Activated CD8-positive, alpha-beta T cell treated with anti-CD3 and anti-CD28 coated beads, Interleukin-2, amount 10 ng/mL, durations not matched to agents 7 days and 5 days (primary cell): ENCODE measurements at regions not wholly inside any gene's neighbourhood (a gene's known extent, or its start where the extent isn't known, plus 50 kb on each side); places are given as distances from the start of the nearest gene placed in this dataset.

Experiments
- ATAC-seq: fragments of 150-1000 bp; cut with Tn5 transposase; one replicate; pipeline ENCODE4 v1.10.0; 2021; ENCODE audit warnings: moderate library complexity
- CTCF ChIA-PET: fragments of 350-600 bp; sonication (Branson Sonifier 250); formaldehyde crosslinking; loops from one replicate; lab custom pipeline; 2021; ENCODE audit warnings: antibody characterized with exemption; lab: Charles Lee
- POLR2A ChIA-PET: fragments of 350-600 bp; sonication (Branson Sonifier 250); formaldehyde crosslinking; loops from one replicate; lab custom pipeline; 2021; ENCODE audit warnings: antibody characterized with exemption; lab: Charles Lee
- DNase-seq: peaks from one replicate; pipeline ENCODE4 v3.0.0-alpha.2; 2020
- H3K27ac Mint-ChIP-seq: one replicate; pipeline ENCODE4 v1.8.0; 2021; ENCODE audit warnings: mild to moderate bottlenecking, mixed read lengths
- H3K27me3 Mint-ChIP-seq: one replicate; pipeline ENCODE4 v1.8.0; 2021; ENCODE audit warnings: low read depth, mixed read lengths
- H3K36me3 Mint-ChIP-seq: one replicate; pipeline ENCODE4 v1.8.0; 2021; ENCODE audit warnings: low read depth, mixed read lengths
- H3K4me1 Mint-ChIP-seq: one replicate; pipeline ENCODE4 v1.8.0; 2021; ENCODE audit warnings: low read depth, mixed read lengths
- H3K4me3 Mint-ChIP-seq: one replicate; pipeline ENCODE4 v1.8.0; 2021; ENCODE audit warnings: mild to moderate bottlenecking, mixed read lengths
- H3K9me3 Mint-ChIP-seq: one replicate; pipeline ENCODE4 v1.8.0; 2022; ENCODE audit warnings: mixed read lengths; ENCODE audit not compliant: insufficient read depth

DNA sequence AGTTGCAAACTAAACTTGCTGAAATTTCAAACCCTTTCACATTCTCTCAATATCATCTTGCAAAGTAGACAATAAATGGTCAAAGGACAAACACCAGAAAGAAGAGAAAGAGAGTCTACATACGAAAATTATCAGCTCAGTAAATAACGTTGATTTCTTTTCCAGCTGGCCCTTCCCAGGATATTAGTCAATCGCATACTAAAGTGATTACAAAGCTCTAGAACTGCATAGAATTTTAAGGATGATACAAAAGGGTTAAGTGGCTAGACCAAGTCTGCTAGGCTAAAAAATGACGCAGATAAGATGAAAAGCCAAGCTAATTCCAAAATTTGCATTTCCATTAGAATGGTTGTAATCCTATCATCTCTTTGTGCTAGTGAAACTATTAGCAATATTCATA lies 405.7 kb downstream of the FBXO15 start:
- POLR2A ChIA-PET, result no interaction called here
- H3K4me1 Mint-ChIP-seq, result no peaks in the 10 kb centered on the region
- H3K27me3 Mint-ChIP-seq, result peaks cover 3% of the 10 kb centered on the region
- no peak for ATAC-seq
- CTCF ChIA-PET, result no interaction called here
- no peak overlapping the region for H3K27ac Mint-ChIP-seq
- no peak overlapping the region for H3K4me3 Mint-ChIP-seq
- H3K9me3 Mint-ChIP-seq, result no peaks in the 10 kb centered on the region
- no peak for DNase-seq
- H3K36me3 Mint-ChIP-seq, result no peaks in the 10 kb centered on the region

- Mint-ChIP-seq H3K36me3 (no peaks in the 10 kb centered on the region), H3K27me3 (peaks cover 3% of the 10 kb centered on the region), H3K4me3 (no peak overlapping the region), H3K9me3 (no peaks in the 10 kb centered on the region), H3K4me1 (no peaks in the 10 kb centered on the region), H3K27ac (no peak overlapping the region)
- ChIA-PET CTCF (no interaction called here), POLR2A (no interaction called here)
- ATAC-seq (no peak), DNase-seq (no peak)
Observed at GRCh38 chr18:73739098-73739497, 408.5 kb downstream of the FBXO15 start.

DNA sequence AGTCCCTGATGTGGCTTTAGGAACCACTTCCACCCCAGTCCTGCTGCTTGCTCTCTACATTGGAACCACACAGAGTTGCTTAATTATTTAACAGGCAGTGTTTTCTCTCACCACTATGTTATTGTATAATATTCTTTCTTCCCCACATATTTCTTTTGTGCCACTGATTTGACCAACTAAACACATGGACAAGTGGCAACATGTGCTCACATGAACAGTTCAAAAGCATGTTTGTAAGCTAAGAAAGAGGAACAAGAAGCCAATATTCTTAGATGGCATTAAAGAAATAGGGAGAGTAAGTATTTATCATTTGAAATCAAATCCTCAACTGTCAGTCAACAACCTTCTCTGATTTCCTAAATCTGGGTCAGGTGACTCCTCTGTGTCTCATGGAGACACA lies 409.6 kb downstream of the FBXO15 start:
- Mint-ChIP-seq H3K4me3 (no peak overlapping the region), H3K9me3 (no peaks in the 10 kb centered on the region), H3K36me3 (no peaks in the 10 kb centered on the region), H3K27me3 (no peaks in the 10 kb centered on the region), H3K27ac (no peak overlapping the region), H3K4me1 (no peaks in the 10 kb centered on the region)
- ChIA-PET POLR2A (no interaction called here), CTCF (no interaction called here)
- no peak for ATAC-seq
- no peak for DNase-seq

DNA sequence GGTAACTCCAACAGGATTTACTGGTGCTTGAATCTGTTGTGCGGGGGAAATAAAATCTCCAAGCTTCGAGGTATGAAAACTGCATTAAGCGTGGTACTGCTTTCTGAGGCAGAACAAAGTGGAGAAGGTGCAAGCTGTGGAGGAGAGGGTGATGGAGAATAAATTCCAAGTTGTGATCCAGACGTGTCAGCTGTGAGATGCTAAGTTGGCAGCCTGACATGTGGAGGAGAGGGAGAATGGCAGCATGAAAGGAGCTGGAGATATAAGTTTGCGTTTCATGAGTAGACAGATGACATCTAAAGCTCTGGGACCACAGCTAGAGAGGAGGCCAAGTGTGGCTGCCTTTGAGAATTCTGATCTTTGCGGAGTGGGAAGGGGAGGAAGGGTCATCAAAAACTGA lies 411.8 kb downstream of the FBXO15 start:
- no peaks in the 10 kb centered on the region for H3K27me3 Mint-ChIP-seq
- CTCF ChIA-PET, result interaction anchor here (1.3 kb wide), 1 partner anchor 10 kb away, joined by 4 read pairs; no protein-coding TSS in a partner anchor
- H3K9me3 Mint-ChIP-seq, result no peaks in the 10 kb centered on the region
- H3K4me3 Mint-ChIP-seq, result no peak overlapping the region
- H3K4me1 Mint-ChIP-seq, result no peaks in the 10 kb centered on the region
- ATAC-seq (no peak), DNase-seq (no peak)
- no peaks in the 10 kb centered on the region for H3K36me3 Mint-ChIP-seq
- H3K27ac Mint-ChIP-seq, result no peak overlapping the region
- POLR2A ChIA-PET, result interaction anchor here (0.6 kb wide), 1 partner anchor 186 kb away, joined by 5 read pairs; no protein-coding TSS in a partner anchor

- Mint-ChIP-seq H3K36me3 (no peaks in the 10 kb centered on the region), H3K4me1 (no peaks in the 10 kb centered on the region), H3K4me3 (no peak overlapping the region), H3K9me3 (no peaks in the 10 kb centered on the region), H3K27ac (no peak overlapping the region), H3K27me3 (no peaks in the 10 kb centered on the region)
- ATAC-seq (no peak), DNase-seq (no peak)
- CTCF ChIA-PET, result no interaction called here
- POLR2A ChIA-PET, result no interaction called here
Observed at GRCh38 chr18:73733806-73734314, 413.8 kb downstream of the FBXO15 start.

DNA sequence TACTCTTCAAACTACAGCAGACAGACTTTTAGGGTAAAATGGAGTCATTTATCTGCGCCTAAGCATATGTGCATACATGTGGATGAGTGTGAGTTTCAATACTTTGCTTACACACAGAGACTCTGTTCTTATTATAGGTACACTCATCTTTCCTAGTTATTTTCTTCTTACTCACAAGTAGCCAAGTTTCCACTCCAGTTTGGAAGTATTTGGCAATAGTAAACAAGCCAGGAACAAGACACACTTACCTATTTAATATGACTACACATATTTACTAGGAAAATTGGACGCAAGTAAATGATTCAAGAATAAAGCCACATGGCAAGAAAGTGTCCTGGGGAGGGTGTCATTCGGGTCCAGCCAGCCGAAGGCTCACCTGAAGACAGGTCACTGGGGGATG lies 414.3 kb downstream of the FBXO15 start:
- ATAC-seq (no peak), DNase-seq (no peak)
- Mint-ChIP-seq H3K4me1 (no peaks in the 10 kb centered on the region), H3K27ac (no peak overlapping the region), H3K4me3 (no peak overlapping the region), H3K36me3 (no peaks in the 10 kb centered on the region), H3K27me3 (no peaks in the 10 kb centered on the region), H3K9me3 (no peaks in the 10 kb centered on the region)
- ChIA-PET POLR2A (no interaction called here), CTCF (no interaction called here)

- ATAC-seq (no peak), DNase-seq (no peak)
- no peak overlapping the region for H3K4me3 Mint-ChIP-seq
- no peaks in the 10 kb centered on the region for H3K36me3 Mint-ChIP-seq
- no peaks in the 10 kb centered on the region for H3K27me3 Mint-ChIP-seq
- ChIA-PET CTCF (no interaction called here), POLR2A (no interaction called here)
- H3K9me3 Mint-ChIP-seq, result no peaks in the 10 kb centered on the region
- H3K27ac Mint-ChIP-seq, result no peak overlapping the region
- no peaks in the 10 kb centered on the region for H3K4me1 Mint-ChIP-seq
Observed at GRCh38 chr18:73728657-73729056, 419.0 kb downstream of the FBXO15 start.

DNA sequence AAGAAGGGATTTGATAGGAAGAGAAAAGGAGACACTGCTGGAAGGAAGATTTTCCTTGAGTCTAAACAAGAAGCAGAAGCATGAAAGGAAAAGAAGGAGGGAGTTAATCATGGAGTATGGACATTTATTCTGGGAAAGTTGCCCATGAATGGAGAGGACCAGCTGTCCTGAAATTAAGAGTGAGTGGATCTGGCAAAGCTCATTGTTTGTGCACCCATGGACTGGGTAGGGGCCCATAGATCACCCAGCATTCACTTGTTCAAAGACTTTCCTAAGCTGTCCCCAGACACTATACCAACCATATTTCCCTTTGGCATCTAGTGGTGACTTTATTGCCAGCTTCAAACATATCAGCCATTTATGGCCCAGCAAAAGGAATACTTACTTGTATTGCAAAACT lies 422.7 kb downstream of the FBXO15 start:
- H3K4me1 Mint-ChIP-seq, result no peaks in the 10 kb centered on the region
- DNase-seq, result no peak
- no peak overlapping the region for H3K27ac Mint-ChIP-seq
- ATAC-seq, result no peak
- no peak overlapping the region for H3K4me3 Mint-ChIP-seq
- no peaks in the 10 kb centered on the region for H3K9me3 Mint-ChIP-seq
- H3K36me3 Mint-ChIP-seq, result no peaks in the 10 kb centered on the region
- ChIA-PET CTCF (no interaction called here), POLR2A (no interaction called here)
- H3K27me3 Mint-ChIP-seq, result no peaks in the 10 kb centered on the region

- H3K27ac Mint-ChIP-seq, result no peak overlapping the region
- ATAC-seq (no peak), DNase-seq (no peak)
- ChIA-PET POLR2A (interaction anchor here (0.6 kb wide), 1 partner anchor 65 kb away, joined by 3 read pairs; no protein-coding TSS in a partner anchor), CTCF (no interaction called here)
- H3K4me1 Mint-ChIP-seq, result no peaks in the 10 kb centered on the region
- H3K27me3 Mint-ChIP-seq, result no peaks in the 10 kb centered on the region
- no peaks in the 10 kb centered on the region for H3K9me3 Mint-ChIP-seq
- no peaks in the 10 kb centered on the region for H3K36me3 Mint-ChIP-seq
- H3K4me3 Mint-ChIP-seq, result no peak overlapping the region
Observed at GRCh38 chr18:73719611-73720010, 428.0 kb downstream of the FBXO15 start.

DNA sequence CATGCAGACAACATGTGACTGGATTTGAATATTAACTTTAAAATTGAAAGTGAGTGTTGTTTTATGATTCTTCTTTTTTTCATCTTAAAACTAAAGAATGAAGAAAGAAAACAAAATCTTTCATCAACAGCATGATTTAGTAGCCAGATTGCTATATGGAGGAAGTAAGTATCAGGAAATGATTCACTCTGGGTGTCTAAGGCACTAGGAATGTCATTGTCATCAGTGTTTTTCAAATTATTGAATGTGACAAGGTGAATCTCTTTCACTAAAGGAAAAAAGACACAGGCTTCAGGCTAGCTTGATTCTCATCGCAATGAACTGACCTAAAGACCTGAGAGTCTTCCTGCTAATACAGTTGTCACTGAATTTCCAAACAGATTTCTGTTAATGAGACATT lies 430.1 kb downstream of the FBXO15 start:
- ChIA-PET POLR2A (no interaction called here), CTCF (no interaction called here)
- ATAC-seq (no peak), DNase-seq (no peak)
- Mint-ChIP-seq H3K27ac (no peak overlapping the region), H3K4me3 (no peak overlapping the region), H3K36me3 (no peaks in the 10 kb centered on the region), H3K9me3 (no peaks in the 10 kb centered on the region), H3K27me3 (no peaks in the 10 kb centered on the region), H3K4me1 (no peaks in the 10 kb centered on the region)

- H3K27ac Mint-ChIP-seq, result no peak overlapping the region
- H3K4me1 Mint-ChIP-seq, result no peaks in the 10 kb centered on the region
- no peak for DNase-seq
- no peak overlapping the region for H3K4me3 Mint-ChIP-seq
- ATAC-seq, result no peak
- no peaks in the 10 kb centered on the region for H3K27me3 Mint-ChIP-seq
- POLR2A ChIA-PET, result no interaction called here
- H3K9me3 Mint-ChIP-seq, result no peaks in the 10 kb centered on the region
- H3K36me3 Mint-ChIP-seq, result no peaks in the 10 kb centered on the region
- CTCF ChIA-PET, result no interaction called here
Observed at GRCh38 chr18:73715210-73715670, 432.4 kb downstream of the FBXO15 start.

DNA sequence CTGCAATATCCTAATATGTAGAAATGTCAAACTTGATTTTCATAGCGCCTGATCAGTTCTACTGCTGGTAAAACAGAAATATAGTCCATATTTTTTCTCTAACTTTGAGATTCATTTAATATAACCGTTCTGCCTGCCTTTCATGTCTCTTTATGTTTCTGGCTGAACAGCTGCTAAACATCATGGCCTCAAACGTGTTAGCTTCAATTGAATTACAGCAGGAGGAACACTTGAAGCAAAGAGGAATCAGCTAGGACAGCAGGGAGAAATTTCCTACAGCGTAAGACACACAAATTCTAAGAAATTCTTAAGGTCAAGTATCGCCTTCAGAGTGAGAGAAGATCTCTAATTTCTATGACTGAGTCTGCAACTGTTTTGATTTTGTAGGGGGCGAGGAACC lies 433.2 kb downstream of the FBXO15 start:
- H3K9me3 Mint-ChIP-seq, result no peaks in the 10 kb centered on the region
- DNase-seq, result no peak
- H3K4me3 Mint-ChIP-seq, result no peak overlapping the region
- no peaks in the 10 kb centered on the region for H3K4me1 Mint-ChIP-seq
- ChIA-PET CTCF (no interaction called here), POLR2A (no interaction called here)
- no peaks in the 10 kb centered on the region for H3K27me3 Mint-ChIP-seq
- ATAC-seq, result no peak
- no peak overlapping the region for H3K27ac Mint-ChIP-seq
- no peaks in the 10 kb centered on the region for H3K36me3 Mint-ChIP-seq

DNA sequence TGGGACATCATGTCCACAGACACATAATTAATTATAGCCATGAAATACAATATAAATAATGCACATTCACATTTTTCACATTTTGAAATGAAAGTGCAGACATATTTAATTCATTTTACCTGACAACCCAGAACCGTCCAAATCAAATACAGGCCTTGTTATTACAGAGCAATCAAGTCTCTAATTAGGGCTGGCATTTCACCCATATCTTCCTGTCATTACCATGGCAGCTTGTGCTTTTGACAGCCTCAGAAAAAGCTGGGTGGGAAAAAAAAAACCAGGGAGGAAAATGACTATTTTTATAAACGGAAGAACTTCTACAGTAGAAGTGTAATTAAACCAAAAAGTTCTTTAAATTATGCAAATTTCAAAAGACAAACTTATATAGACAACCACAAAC lies 436.4 kb downstream of the FBXO15 start:
- Mint-ChIP-seq H3K27ac (no peak overlapping the region), H3K27me3 (no peaks in the 10 kb centered on the region), H3K4me3 (no peak overlapping the region), H3K36me3 (no peaks in the 10 kb centered on the region), H3K4me1 (no peaks in the 10 kb centered on the region), H3K9me3 (no peaks in the 10 kb centered on the region)
- no peak for ATAC-seq
- ChIA-PET CTCF (no interaction called here), POLR2A (no interaction called here)
- DNase-seq, result no peak
